Liver (tissue), 3 donors: ENCODE measurements at regions not wholly inside any gene's neighbourhood (a gene's known extent, or its start where the extent isn't known, plus 50 kb on each side); places are given as distances from the start of the nearest gene placed in this dataset.

Experiments used
- GABPA ChIP-seq, 2 donors: IDR thresholded peaks in 1 of 2; conservative IDR thresholded peaks in 1 of 2; 2 replicates each; pipeline ENCODE4 v1.6.1; 2016; ENCODE audit warnings: antibody characterized with exemption in 2 of 2, mild to moderate bottlenecking in 1 of 2, moderate library complexity in 1 of 2
- TF ChIP-seq, protein P1 (sequence below): fragments of 150-350 bp; IDR thresholded peaks from 2 replicates; pipeline ENCODE4 v1.5.1; 2017; ENCODE audit warnings: improper control_type of control experiment, low read depth, low read length; ENCODE audit not compliant: missing input control
- TF ChIP-seq, protein P2 (sequence below): IDR thresholded peaks from 2 replicates; pipeline ENCODE4 v1.6.1; 2016; ENCODE audit warnings: antibody characterized with exemption, mild to moderate bottlenecking
- TF ChIP-seq, protein P3 (sequence below): IDR thresholded peaks from 2 replicates; pipeline ENCODE4 v1.6.1; 2016; ENCODE audit warnings: antibody characterized with exemption
- donor health status: healthy.
- donor health status: healthy.

DNA sequence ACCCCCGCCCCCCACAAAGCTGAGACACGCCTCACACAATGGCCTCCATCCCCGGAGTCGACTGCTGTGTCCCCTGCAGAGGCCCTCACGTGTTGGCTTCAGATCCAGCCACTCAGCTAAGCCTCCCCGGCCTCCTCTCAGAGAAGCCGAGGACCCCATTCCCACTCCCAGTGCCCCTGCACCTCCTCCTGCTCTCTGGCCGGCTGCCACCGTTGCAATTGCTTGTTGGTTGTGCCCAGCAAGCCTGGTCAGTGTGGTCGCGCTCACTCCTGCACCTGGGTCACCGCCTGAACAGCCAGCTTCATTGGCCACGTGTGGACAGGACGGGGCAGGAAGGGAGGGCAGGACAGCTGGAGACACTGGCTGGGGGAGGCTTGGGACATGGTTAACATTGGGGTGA is 191.5 kb upstream of the SALL3 start:
- TF ChIP-seq, protein P1, sequence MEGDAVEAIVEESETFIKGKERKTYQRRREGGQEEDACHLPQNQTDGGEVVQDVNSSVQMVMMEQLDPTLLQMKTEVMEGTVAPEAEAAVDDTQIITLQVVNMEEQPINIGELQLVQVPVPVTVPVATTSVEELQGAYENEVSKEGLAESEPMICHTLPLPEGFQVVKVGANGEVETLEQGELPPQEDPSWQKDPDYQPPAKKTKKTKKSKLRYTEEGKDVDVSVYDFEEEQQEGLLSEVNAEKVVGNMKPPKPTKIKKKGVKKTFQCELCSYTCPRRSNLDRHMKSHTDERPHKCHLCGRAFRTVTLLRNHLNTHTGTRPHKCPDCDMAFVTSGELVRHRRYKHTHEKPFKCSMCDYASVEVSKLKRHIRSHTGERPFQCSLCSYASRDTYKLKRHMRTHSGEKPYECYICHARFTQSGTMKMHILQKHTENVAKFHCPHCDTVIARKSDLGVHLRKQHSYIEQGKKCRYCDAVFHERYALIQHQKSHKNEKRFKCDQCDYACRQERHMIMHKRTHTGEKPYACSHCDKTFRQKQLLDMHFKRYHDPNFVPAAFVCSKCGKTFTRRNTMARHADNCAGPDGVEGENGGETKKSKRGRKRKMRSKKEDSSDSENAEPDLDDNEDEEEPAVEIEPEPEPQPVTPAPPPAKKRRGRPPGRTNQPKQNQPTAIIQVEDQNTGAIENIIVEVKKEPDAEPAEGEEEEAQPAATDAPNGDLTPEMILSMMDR = no peak
- TF ChIP-seq, protein P2, sequence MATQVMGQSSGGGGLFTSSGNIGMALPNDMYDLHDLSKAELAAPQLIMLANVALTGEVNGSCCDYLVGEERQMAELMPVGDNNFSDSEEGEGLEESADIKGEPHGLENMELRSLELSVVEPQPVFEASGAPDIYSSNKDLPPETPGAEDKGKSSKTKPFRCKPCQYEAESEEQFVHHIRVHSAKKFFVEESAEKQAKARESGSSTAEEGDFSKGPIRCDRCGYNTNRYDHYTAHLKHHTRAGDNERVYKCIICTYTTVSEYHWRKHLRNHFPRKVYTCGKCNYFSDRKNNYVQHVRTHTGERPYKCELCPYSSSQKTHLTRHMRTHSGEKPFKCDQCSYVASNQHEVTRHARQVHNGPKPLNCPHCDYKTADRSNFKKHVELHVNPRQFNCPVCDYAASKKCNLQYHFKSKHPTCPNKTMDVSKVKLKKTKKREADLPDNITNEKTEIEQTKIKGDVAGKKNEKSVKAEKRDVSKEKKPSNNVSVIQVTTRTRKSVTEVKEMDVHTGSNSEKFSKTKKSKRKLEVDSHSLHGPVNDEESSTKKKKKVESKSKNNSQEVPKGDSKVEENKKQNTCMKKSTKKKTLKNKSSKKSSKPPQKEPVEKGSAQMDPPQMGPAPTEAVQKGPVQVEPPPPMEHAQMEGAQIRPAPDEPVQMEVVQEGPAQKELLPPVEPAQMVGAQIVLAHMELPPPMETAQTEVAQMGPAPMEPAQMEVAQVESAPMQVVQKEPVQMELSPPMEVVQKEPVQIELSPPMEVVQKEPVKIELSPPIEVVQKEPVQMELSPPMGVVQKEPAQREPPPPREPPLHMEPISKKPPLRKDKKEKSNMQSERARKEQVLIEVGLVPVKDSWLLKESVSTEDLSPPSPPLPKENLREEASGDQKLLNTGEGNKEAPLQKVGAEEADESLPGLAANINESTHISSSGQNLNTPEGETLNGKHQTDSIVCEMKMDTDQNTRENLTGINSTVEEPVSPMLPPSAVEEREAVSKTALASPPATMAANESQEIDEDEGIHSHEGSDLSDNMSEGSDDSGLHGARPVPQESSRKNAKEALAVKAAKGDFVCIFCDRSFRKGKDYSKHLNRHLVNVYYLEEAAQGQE = no peak
- no peak for TF ChIP-seq GABPA (IDR thresholded peaks at IDR 0.05 in 1 of 2, conservative IDR thresholded peaks at IDR 0.05 in 1 of 2)
- TF ChIP-seq, protein P3, sequence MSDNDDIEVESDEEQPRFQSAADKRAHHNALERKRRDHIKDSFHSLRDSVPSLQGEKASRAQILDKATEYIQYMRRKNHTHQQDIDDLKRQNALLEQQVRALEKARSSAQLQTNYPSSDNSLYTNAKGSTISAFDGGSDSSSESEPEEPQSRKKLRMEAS = no peak
